WTC11 (cell line): ENCODE measurements at regions not wholly inside any gene's neighbourhood (a gene's known extent, or its start where the extent isn't known, plus 50 kb on each side); places are given as distances from the start of the nearest gene placed in this dataset.

Source experiments
- ESRRA ChIP-seq: sonication (generic); formaldehyde crosslinking; IDR thresholded peaks from 2 replicates; pipeline ENCODE4 v1.8.1; 2022; ENCODE audit warnings: mild to moderate bottlenecking, missing genetic modification reagents, borderline replicate concordance
- FOXK1 ChIP-seq: sonication (generic); formaldehyde crosslinking; IDR thresholded peaks from 2 replicates; pipeline ENCODE4 v1.8.0; 2022; ENCODE audit warnings: mild to moderate bottlenecking, moderate library complexity, missing genetic modification reagents
- NFYB ChIP-seq: sonication (generic); formaldehyde crosslinking; conservative IDR thresholded peaks from 2 replicates; pipeline ENCODE4 v1.8.0; 2022; ENCODE audit warnings: low read depth, missing genetic modification reagents
- SMAD3 ChIP-seq: sonication (generic); formaldehyde crosslinking; IDR thresholded peaks from 2 replicates; pipeline ENCODE4 v1.8.0; 2022; ENCODE audit warnings: missing genetic modification reagents, mild to moderate bottlenecking, borderline replicate concordance
- ZNF263 ChIP-seq: sonication (generic); formaldehyde crosslinking; IDR thresholded peaks from 2 replicates; pipeline ENCODE4 v1.8.1; 2022; ENCODE audit warnings: low read depth, mild to moderate bottlenecking, moderate library complexity, missing genetic modification reagents
- ZNF317 ChIP-seq: sonication (generic); formaldehyde crosslinking; IDR thresholded peaks from 2 replicates; pipeline ENCODE4 v1.8.1; 2023; ENCODE audit warnings: low read depth, mild to moderate bottlenecking, moderate library complexity, missing genetic modification reagents, borderline replicate concordance
- TF ChIP-seq, protein P1 (sequence below): fragments of 200-600 bp; IDR thresholded peaks from 2 replicates; pipeline ENCODE4 v1.8.0; 2022; ENCODE audit warnings: antibody characterized with exemption
- TF ChIP-seq, protein P2 (sequence below): sonication (generic); formaldehyde crosslinking; IDR thresholded peaks from 2 replicates; pipeline ENCODE4 v1.8.1; 2022; ENCODE audit warnings: mild to moderate bottlenecking, missing genetic modification reagents, moderate library complexity, borderline replicate concordance
- TF ChIP-seq, protein P3 (sequence below): sonication (generic); formaldehyde crosslinking; IDR thresholded peaks from 2 replicates; pipeline ENCODE4 v1.8.0; 2023; ENCODE audit warnings: missing genetic modification reagents, mild to moderate bottlenecking, borderline replicate concordance
- TF ChIP-seq, protein P4 (sequence below): sonication (generic); formaldehyde crosslinking; IDR thresholded peaks from 2 replicates; pipeline ENCODE4 v1.8.1; 2022; ENCODE audit warnings: mild to moderate bottlenecking, moderate library complexity, missing genetic modification reagents
- TF ChIP-seq, protein P5 (sequence below): sonication (generic); formaldehyde crosslinking; IDR thresholded peaks from 2 replicates; pipeline ENCODE4 v1.8.1; 2023; ENCODE audit warnings: mild to moderate bottlenecking, missing genetic modification reagents, moderate library complexity
- TF ChIP-seq, protein P6 (sequence below): sonication (generic); formaldehyde crosslinking; IDR thresholded peaks from 2 replicates; pipeline ENCODE4 v1.8.1; 2022; ENCODE audit warnings: low read depth, missing genetic modification reagents, borderline replicate concordance
- TF ChIP-seq, protein P7 (sequence below): sonication (generic); formaldehyde crosslinking; conservative IDR thresholded peaks from 2 replicates; pipeline ENCODE4 v1.8.1; 2022; ENCODE audit warnings: mild to moderate bottlenecking, missing genetic modification reagents

DNA sequence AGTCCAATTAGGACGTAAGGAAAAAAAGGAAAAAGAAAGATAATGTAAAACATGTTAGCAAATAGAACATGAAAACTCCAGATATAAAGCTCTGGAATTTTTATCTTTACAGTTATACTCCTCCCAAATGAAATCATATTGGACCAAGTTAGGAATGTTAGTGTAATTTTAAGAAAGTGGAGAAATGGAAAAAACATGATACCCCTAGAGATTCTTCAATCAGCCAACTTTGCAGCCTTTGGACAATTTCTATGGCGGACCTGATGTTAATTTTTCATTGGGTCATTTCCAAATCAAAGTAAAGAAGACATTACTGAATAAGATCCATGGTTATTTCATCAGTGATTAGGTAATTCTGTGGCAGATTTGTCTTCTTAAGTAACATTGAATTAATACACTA is 748.7 kb downstream of the RFPL4B start:
- TF ChIP-seq, protein P1, sequence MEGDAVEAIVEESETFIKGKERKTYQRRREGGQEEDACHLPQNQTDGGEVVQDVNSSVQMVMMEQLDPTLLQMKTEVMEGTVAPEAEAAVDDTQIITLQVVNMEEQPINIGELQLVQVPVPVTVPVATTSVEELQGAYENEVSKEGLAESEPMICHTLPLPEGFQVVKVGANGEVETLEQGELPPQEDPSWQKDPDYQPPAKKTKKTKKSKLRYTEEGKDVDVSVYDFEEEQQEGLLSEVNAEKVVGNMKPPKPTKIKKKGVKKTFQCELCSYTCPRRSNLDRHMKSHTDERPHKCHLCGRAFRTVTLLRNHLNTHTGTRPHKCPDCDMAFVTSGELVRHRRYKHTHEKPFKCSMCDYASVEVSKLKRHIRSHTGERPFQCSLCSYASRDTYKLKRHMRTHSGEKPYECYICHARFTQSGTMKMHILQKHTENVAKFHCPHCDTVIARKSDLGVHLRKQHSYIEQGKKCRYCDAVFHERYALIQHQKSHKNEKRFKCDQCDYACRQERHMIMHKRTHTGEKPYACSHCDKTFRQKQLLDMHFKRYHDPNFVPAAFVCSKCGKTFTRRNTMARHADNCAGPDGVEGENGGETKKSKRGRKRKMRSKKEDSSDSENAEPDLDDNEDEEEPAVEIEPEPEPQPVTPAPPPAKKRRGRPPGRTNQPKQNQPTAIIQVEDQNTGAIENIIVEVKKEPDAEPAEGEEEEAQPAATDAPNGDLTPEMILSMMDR = no peak
- TF ChIP-seq, protein P2, sequence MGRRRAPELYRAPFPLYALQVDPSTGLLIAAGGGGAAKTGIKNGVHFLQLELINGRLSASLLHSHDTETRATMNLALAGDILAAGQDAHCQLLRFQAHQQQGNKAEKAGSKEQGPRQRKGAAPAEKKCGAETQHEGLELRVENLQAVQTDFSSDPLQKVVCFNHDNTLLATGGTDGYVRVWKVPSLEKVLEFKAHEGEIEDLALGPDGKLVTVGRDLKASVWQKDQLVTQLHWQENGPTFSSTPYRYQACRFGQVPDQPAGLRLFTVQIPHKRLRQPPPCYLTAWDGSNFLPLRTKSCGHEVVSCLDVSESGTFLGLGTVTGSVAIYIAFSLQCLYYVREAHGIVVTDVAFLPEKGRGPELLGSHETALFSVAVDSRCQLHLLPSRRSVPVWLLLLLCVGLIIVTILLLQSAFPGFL (CRISPR knock-in tag) = no peak
- TF ChIP-seq, protein P3, sequence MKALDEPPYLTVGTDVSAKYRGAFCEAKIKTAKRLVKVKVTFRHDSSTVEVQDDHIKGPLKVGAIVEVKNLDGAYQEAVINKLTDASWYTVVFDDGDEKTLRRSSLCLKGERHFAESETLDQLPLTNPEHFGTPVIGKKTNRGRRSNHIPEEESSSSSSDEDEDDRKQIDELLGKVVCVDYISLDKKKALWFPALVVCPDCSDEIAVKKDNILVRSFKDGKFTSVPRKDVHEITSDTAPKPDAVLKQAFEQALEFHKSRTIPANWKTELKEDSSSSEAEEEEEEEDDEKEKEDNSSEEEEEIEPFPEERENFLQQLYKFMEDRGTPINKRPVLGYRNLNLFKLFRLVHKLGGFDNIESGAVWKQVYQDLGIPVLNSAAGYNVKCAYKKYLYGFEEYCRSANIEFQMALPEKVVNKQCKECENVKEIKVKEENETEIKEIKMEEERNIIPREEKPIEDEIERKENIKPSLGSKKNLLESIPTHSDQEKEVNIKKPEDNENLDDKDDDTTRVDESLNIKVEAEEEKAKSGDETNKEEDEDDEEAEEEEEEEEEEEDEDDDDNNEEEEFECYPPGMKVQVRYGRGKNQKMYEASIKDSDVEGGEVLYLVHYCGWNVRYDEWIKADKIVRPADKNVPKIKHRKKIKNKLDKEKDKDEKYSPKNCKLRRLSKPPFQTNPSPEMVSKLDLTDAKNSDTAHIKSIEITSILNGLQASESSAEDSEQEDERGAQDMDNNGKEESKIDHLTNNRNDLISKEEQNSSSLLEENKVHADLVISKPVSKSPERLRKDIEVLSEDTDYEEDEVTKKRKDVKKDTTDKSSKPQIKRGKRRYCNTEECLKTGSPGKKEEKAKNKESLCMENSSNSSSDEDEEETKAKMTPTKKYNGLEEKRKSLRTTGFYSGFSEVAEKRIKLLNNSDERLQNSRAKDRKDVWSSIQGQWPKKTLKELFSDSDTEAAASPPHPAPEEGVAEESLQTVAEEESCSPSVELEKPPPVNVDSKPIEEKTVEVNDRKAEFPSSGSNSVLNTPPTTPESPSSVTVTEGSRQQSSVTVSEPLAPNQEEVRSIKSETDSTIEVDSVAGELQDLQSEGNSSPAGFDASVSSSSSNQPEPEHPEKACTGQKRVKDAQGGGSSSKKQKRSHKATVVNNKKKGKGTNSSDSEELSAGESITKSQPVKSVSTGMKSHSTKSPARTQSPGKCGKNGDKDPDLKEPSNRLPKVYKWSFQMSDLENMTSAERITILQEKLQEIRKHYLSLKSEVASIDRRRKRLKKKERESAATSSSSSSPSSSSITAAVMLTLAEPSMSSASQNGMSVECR (CRISPR knock-in tag) = no peak
- TF ChIP-seq ESRRA = no peak
- TF ChIP-seq SMAD3 (CRISPR knock-in tag) = no peak
- no peak for TF ChIP-seq ZNF317 (CRISPR knock-in tag)
- TF ChIP-seq, protein P4, sequence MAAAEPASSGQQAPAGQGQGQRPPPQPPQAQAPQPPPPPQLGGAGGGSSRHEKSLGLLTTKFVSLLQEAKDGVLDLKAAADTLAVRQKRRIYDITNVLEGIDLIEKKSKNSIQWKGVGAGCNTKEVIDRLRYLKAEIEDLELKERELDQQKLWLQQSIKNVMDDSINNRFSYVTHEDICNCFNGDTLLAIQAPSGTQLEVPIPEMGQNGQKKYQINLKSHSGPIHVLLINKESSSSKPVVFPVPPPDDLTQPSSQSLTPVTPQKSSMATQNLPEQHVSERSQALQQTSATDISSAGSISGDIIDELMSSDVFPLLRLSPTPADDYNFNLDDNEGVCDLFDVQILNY = no peak
- TF ChIP-seq ZNF263 (CRISPR knock-in tag) = no peak
- TF ChIP-seq, protein P5, sequence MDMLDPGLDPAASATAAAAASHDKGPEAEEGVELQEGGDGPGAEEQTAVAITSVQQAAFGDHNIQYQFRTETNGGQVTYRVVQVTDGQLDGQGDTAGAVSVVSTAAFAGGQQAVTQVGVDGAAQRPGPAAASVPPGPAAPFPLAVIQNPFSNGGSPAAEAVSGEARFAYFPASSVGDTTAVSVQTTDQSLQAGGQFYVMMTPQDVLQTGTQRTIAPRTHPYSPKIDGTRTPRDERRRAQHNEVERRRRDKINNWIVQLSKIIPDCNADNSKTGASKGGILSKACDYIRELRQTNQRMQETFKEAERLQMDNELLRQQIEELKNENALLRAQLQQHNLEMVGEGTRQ (CRISPR knock-in tag) = no peak
- no peak for TF ChIP-seq FOXK1
- TF ChIP-seq, protein P6, sequence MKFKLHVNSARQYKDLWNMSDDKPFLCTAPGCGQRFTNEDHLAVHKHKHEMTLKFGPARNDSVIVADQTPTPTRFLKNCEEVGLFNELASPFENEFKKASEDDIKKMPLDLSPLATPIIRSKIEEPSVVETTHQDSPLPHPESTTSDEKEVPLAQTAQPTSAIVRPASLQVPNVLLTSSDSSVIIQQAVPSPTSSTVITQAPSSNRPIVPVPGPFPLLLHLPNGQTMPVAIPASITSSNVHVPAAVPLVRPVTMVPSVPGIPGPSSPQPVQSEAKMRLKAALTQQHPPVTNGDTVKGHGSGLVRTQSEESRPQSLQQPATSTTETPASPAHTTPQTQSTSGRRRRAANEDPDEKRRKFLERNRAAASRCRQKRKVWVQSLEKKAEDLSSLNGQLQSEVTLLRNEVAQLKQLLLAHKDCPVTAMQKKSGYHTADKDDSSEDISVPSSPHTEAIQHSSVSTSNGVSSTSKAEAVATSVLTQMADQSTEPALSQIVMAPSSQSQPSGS (CRISPR knock-in tag) = no peak
- TF ChIP-seq, protein P7, sequence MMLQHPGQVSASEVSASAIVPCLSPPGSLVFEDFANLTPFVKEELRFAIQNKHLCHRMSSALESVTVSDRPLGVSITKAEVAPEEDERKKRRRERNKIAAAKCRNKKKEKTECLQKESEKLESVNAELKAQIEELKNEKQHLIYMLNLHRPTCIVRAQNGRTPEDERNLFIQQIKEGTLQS (CRISPR knock-in tag) = no peak
- TF ChIP-seq NFYB (CRISPR knock-in tag) = no peak
